Endothelial cell of umbilical vein (primary cell): ENCODE measurements at regions not wholly inside any gene's neighbourhood (a gene's known extent, or its start where the extent isn't known, plus 50 kb on each side); places are given as distances from the start of the nearest gene placed in this dataset.

ENCODE experiments used
- BruUV-seq: library from RNA; stranded (reverse); fragments of 400-500 nt; replicated peaks from 2 replicates; lab custom pipeline; 2021; lab: Mats Ljungman, UMichigan
- CTCF ChIA-PET: fragments of 300-600, 350-600 bp; sonication (Branson Sonifier 250); formaldehyde crosslinking; loops from one replicate; lab custom pipeline; 2021; ENCODE audit warnings: antibody characterized with exemption, inconsistent platforms; lab: Charles Lee
- POLR2A ChIA-PET: fragments of 300-600, 350-600 bp; sonication (Branson Sonifier 250); formaldehyde crosslinking; loops from one replicate; lab custom pipeline; 2021; ENCODE audit warnings: antibody characterized with exemption, inconsistent platforms; lab: Charles Lee
- DNase-seq: peaks from one replicate; pipeline ENCODE4 v3.0.0-alpha.2; 2011; ENCODE audit warnings: low read depth, low spot score
- FAIRE-seq: peaks from 2 replicates; lab custom pipeline; 2011; peaks lifted over from hg19 to GRCh38; lab: Jason Lieb, UNC
- H2AFZ ChIP-seq: 2 replicates; pipeline ENCODE4 v1.6.0; 2012; ENCODE audit warnings: low read depth, low read length, control low read depth, inconsistent platforms
- H3K27ac ChIP-seq: 2 replicates; pipeline ENCODE4 v1.5.1; 2011; ENCODE audit warnings: low read depth, mild to moderate bottlenecking, control low read depth, low read length, moderate library complexity; ENCODE audit not compliant: insufficient read depth
- H3K27me3 ChIP-seq, 2 experiments: 2 replicates each; pipeline versions ENCODE4 v1.6.0 to v1.6.1; 2011; ENCODE audit warnings: low read length in 2 of 2, mixed read lengths in 1 of 2; ENCODE audit not compliant: control insufficient read depth in 2 of 2, insufficient read depth in 2 of 2
- H3K36me3 ChIP-seq, 2 experiments: 2 replicates in 1 of 2; 3 replicates in 1 of 2; pipeline ENCODE4 v1.5.1; 2011; ENCODE audit warnings: low read length in 2 of 2, mild to moderate bottlenecking in 1 of 2, moderate library complexity in 1 of 2; ENCODE audit not compliant: control insufficient read depth in 2 of 2, insufficient read depth in 2 of 2; ENCODE audit errors: extremely low read depth in 1 of 2
- H3K4me1 ChIP-seq: 3 replicates; pipeline ENCODE4 v1.5.1; 2011; ENCODE audit warnings: mild to moderate bottlenecking, low read length; ENCODE audit not compliant: control insufficient read depth, insufficient read depth; ENCODE audit errors: extremely low read depth
- H3K4me2 ChIP-seq: 2 replicates; pipeline ENCODE4 v1.6.1; 2011; ENCODE audit warnings: low read length, control low read depth, mixed read lengths; ENCODE audit not compliant: insufficient read depth
- H3K4me3 ChIP-seq, 3 experiments: fragments of 200-600 bp in 1 of 3; sonication (generic), shearing (Covaris generic) in 1 of 3; replicated peaks in 1 of 3; 2 replicates each; pipeline ENCODE4 v1.5.1; 2011 to 2016; ENCODE audit warnings: control low read depth in 3 of 3, low read length in 3 of 3, mild to moderate bottlenecking in 2 of 3, inconsistent platforms in 1 of 3, low read depth in 1 of 3, moderate library complexity in 1 of 3; ENCODE audit not compliant: insufficient read depth in 1 of 3
- H3K79me2 ChIP-seq: 2 replicates; pipeline ENCODE4 v1.6.0; 2012; ENCODE audit warnings: low read length, inconsistent platforms; ENCODE audit not compliant: control insufficient read depth, insufficient read depth
- H3K9ac ChIP-seq: replicated peaks from 2 replicates; pipeline ENCODE3; 2011; ENCODE audit warnings: low read length, control low read depth; ENCODE audit not compliant: insufficient read depth; ENCODE audit errors: extremely low read depth
- H3K9me1 ChIP-seq: replicated peaks from 3 replicates; pipeline ENCODE4 v1.6.0; 2011; ENCODE audit warnings: mild to moderate bottlenecking, low read length; ENCODE audit not compliant: control insufficient read depth, insufficient read depth; ENCODE audit errors: extremely low read depth
- H3K9me3 ChIP-seq: replicated peaks from 2 replicates; pipeline ENCODE4 v1.5.1; 2012; ENCODE audit warnings: low read length, inconsistent platforms; ENCODE audit not compliant: control insufficient read depth, insufficient read depth
- H4K20me1 ChIP-seq: replicated peaks from 2 replicates; pipeline ENCODE3; 2011; ENCODE audit warnings: mild to moderate bottlenecking, low read length; ENCODE audit not compliant: control insufficient read depth, insufficient read depth; ENCODE audit errors: extremely low read depth
- CTCF ChIP-seq, 2 donors: IDR thresholded peaks; 1 replicate in 1 of 2; 2 replicates in 1 of 2; pipeline ENCODE4 v1.5.1; 2011; ENCODE audit warnings: low read length in 2 of 2, mild to moderate bottlenecking in 2 of 2, moderate library complexity in 2 of 2, control low read depth in 1 of 2, inconsistent platforms in 1 of 2, low read depth in 1 of 2; ENCODE audit not compliant: insufficient read depth in 1 of 2; ENCODE audit errors: extremely low read depth in 1 of 2
- EZH2 ChIP-seq: IDR thresholded peaks from 2 replicates; pipeline ENCODE4 v1.6.1; 2012; ENCODE audit warnings: borderline replicate concordance, low read depth, mild to moderate bottlenecking, moderate library complexity, low read length, inconsistent platforms; ENCODE audit not compliant: severe bottlenecking
- FOS ChIP-seq: IDR thresholded peaks from 2 replicates; pipeline ENCODE4 v1.6.1; 2011; ENCODE audit warnings: mild to moderate bottlenecking, low read length, moderate library complexity, borderline replicate concordance; ENCODE audit not compliant: insufficient read depth
- GATA2 ChIP-seq: IDR thresholded peaks from 2 replicates; pipeline ENCODE4 v1.7.0; 2011; ENCODE audit warnings: low read depth, mild to moderate bottlenecking, moderate library complexity, mixed read lengths, low read length; ENCODE audit not compliant: insufficient read length, insufficient read depth
- JUN ChIP-seq: IDR thresholded peaks from 2 replicates; pipeline ENCODE4 v1.6.1; 2011; ENCODE audit warnings: borderline replicate concordance, low read depth; ENCODE audit not compliant: insufficient read length, insufficient read depth
- MAX ChIP-seq: IDR thresholded peaks from 2 replicates; pipeline ENCODE4 v1.6.1; 2011; ENCODE audit not compliant: insufficient read depth, insufficient read length
- MYC ChIP-seq: IDR thresholded peaks from one replicate; pipeline ENCODE4 v1.6.1; 2011; ENCODE audit warnings: mild to moderate bottlenecking, low read depth, low read length
- POLR2A ChIP-seq: IDR thresholded peaks from 2 replicates; pipeline ENCODE4 v1.6.1; 2012; ENCODE audit warnings: low read depth, mild to moderate bottlenecking, control low read depth, low read length
- POLR2AphosphoS5 ChIP-seq: IDR thresholded peaks from 2 replicates; pipeline ENCODE4 v1.6.1; 2012; ENCODE audit warnings: low read depth, mild to moderate bottlenecking, control low read depth, low read length, moderate library complexity; ENCODE audit not compliant: insufficient read depth
- dilution Hi-C: fragments of 300-500 bp; cut with MboI; formaldehyde crosslinking; loops from one replicate; pipeline ENCODE4 v1.15.0; 2019; ENCODE audit warnings: low sequenced_read_pairs; ENCODE audit not compliant: extremely low pct_ligation_motif_present
- intact Hi-C: fragments of 100-400 bp; cut with micrococcal nuclease; formaldehyde crosslinking; loops from one replicate; pipeline ENCODE4 v1.10.0; 2022

GRCh38 chrX:16267431-16267830 is 100.2 kb downstream of the MAGEB17 start:
- Histone ChIP-seq H3K27me3 (no peaks in the 10 kb centered on the region), H3K4me2 (no peak overlapping the region), H3K9me3 (no peaks in the 10 kb centered on the region), H3K4me3 (no peak overlapping the region), H3K27ac (no peak overlapping the region), H2AFZ (no peak overlapping the region), H4K20me1 (no peaks in the 10 kb centered on the region), H3K79me2 (no peaks in the 10 kb centered on the region), H3K9ac (no peak overlapping the region), H3K36me3 (no peaks in the 10 kb centered on the region), H3K9me1 (no peaks in the 10 kb centered on the region), H3K4me1 (no peaks in the 10 kb centered on the region)
- dilution Hi-C loops: no loop called here
- intact Hi-C loops: no loop called here
- ChIA-PET POLR2A (no interaction called here), CTCF (no interaction called here)
- BruUV-seq: no TSS peak
- no peak for DNase-seq
- TF ChIP-seq MYC: no peak
- no peak for TF ChIP-seq CTCF (IDR thresholded peaks at IDR 0.05; ENCODE audit: extremely low read depth in 1 of 2, insufficient read depth in 1 of 2, low read depth in 1 of 2, low read length in 2 of 2)
- TF ChIP-seq JUN: no peak
- no peak for TF ChIP-seq POLR2A
- no peak for TF ChIP-seq MAX
- no peak for TF ChIP-seq GATA2
- no peak for TF ChIP-seq FOS
- TF ChIP-seq POLR2AphosphoS5: no peak
- no peak for TF ChIP-seq EZH2
- no peak for FAIRE-seq
